ENCODE measurements at regions not wholly inside any gene's neighbourhood (a gene's known extent, or its start where the extent isn't known, plus 50 kb on each side); places are given as distances from the start of the nearest gene placed in this dataset.

- TF ChIP-seq CTCF (conservative IDR thresholded peaks at IDR 0.05 in 1 of 2, IDR thresholded peaks at IDR 0.05 in 1 of 2; ENCODE audit: low read depth in 1 of 2, low read length in 2 of 2) (peak; percentile 21 to 27), EZH2 (IDR thresholded peaks at IDR 0.05; ENCODE audit: low read length, missing control alignments) (no peak)
These were observed 180.1 kb upstream of the MVB12B start for GRCh38 chr9:126146254-126147145.

Measured in fibroblast of lung (primary cell).